Right ventricle myocardium superior (tissue), 1 donor: ENCODE measurements at regions not wholly inside any gene's neighbourhood (a gene's known extent, or its start where the extent isn't known, plus 50 kb on each side); places are given as distances from the start of the nearest gene placed in this dataset.
"Not testable (repeated sequence)": the region's sequence is repeated elsewhere in the genome, so short reads cannot be mapped to it uniquely, and the experiment has no call there.

ENCODE experiments used
- ATAC-seq: fragments of 200-7000 bp; cut with Tn5 transposase; one replicate; pipeline ENCODE4 v1.9.1; 2020; ENCODE audit warnings: mild to moderate bottlenecking; ENCODE audit not compliant: poor library complexity
- DNase-seq: peaks from one replicate; pipeline ENCODE4 v3.0.0-alpha.2; 2020
- intact Hi-C: fragments of 100-400 bp; cut with DNase I; formaldehyde crosslinking; loops from one replicate; pipeline ENCODE4 v1.11.2; 2022
- donor health status: DM: no; HTN: yes; CAD: no; lungs with severe emphysema.

DNA sequence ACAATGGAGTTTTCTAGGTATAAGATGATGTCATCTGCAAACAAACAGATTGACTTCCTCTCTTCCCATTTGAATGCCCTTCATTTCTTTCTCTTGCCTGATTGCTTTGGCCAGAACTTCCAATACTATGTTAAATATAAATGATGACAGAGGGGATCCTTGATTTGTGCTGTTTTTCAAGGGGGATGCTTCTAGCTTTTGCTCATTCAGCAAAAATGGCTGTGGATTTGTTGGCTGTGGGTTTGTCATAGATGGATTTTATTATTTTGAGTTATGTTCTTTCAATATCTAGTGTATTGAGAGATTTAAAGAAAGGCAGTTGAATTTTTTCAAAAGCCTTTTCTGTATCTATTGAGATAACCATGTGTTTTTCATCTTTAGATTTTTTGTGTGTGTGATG is 662.4 kb upstream of the EYS start:
- DNase-seq, result no peak
- ATAC-seq, result no peak
- intact Hi-C loops, result no loop called here

DNA sequence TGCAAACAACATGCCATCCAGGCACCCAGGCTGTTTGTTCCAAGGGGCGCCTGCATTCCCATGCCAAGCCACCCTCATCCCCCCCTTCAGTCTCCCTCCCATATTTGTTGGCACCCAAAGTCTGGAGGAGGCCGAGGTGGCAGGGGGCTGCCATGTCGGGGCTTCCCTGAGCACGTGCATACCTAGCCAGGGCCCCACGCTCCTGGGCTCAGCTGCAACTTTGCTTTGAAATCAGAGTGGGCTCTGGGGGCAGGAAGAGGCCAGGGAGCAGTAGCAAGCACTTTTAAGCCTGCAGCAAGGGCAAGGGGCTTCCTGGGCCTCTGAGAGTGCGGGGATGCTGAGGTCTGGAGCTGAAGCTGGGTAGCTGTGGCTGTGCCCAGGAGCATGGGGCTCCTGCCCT is 655.9 kb upstream of the EYS start:
- ATAC-seq, result no peak
- no peak for DNase-seq
- intact Hi-C loops, result no loop called here

GRCh38 chr6:66361886-66362285 is 654.9 kb upstream of the EYS start:
- DNase-seq (peak; percentile 29), ATAC-seq (no peak)
- intact Hi-C loops, result no loop called here

- DNase-seq, result no peak
- no peak for ATAC-seq
- intact Hi-C loops, result no loop called here
These were observed 650.8 kb upstream of the EYS start for GRCh38 chr6:66357781-66358180.

GRCh38 chr6:66355471-66355870 is 648.4 kb upstream of the EYS start:
- ATAC-seq, result no peak
- intact Hi-C loops, result no loop called here
- DNase-seq, result no peak

DNA sequence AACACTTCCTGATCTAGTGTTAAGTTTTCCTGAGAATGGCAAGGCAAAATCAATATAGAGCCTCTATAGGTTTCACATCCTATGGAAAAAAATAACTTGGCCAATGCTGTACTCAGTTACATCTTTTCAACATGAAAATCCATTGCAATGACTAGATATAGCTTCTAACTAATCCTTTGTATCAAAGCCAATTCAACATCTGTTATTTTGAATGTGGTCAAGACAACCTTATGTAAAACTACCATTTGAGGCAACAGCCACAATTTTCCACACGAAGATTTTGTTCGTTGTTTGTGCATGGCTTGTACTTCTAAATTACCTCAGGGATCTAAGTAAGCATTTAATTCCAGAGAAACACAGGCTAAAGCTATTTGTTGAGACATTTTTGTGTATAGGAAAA is 637.8 kb upstream of the EYS start:
- ATAC-seq, result no peak
- DNase-seq, result no peak
- intact Hi-C loops, result no loop called here

GRCh38 chr6:66340736-66341135 is 633.7 kb upstream of the EYS start:
- ATAC-seq (no peak), DNase-seq (no peak)
- intact Hi-C loops, result no loop called here

DNA sequence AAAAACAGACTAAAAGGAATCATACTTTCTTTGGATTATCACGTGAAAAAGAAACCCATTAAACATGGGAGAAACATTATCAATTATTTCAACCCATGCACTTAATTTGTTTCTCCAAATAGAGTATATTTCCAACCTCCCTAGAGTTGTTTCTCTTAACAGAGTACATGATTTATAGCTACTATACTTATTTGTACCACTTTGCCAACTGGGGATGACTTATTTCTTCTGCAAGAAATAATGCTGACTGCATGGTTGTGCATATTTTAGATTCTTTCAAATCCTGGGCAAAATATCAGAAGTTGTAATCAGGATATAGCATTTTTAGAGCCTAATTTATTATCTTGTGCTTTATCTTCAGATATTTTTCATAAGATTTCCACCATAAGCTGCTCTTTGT is 629.1 kb upstream of the EYS start:
- no peak for ATAC-seq
- intact Hi-C loops, result no loop called here
- no peak for DNase-seq

- DNase-seq, result no peak
- intact Hi-C loops, result no loop called here
- no peak for ATAC-seq
These were observed 621.2 kb upstream of the EYS start for GRCh38 chr6:66328200-66328599.

DNA sequence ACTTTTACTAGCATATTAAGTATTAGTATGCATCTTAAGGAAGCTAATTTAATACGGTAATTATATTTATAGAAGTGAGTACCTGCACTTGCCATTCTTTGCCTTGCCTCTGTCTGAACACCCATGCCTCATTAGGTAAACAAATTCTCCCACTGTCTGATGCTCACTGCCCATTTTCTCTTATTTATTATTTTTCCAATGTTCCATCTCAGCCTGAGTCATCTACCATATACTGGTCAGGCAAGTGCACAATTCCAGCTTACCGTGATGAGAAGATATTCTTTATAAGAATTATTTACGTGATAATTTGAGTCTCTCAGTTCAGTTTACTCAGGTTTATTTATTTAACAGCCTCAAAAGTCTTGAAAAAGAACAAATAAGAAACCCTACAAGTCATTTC is 619.2 kb upstream of the EYS start:
- no peak for DNase-seq
- no peak for ATAC-seq
- intact Hi-C loops, result no loop called here

- ATAC-seq (no peak), DNase-seq (no peak)
- intact Hi-C loops, result no loop called here
These were observed 614.0 kb upstream of the EYS start for GRCh38 chr6:66321017-66321416.

GRCh38 chr6:66307490-66307889 is 600.5 kb upstream of the EYS start:
- intact Hi-C loops, result no loop called here
- ATAC-seq (no peak), DNase-seq (no peak)

- intact Hi-C loops, result no loop called here
- no peak for ATAC-seq
- DNase-seq, result no peak
These were observed 584.9 kb upstream of the EYS start for GRCh38 chr6:66291905-66292304.

- no peak for DNase-seq
- no peak for ATAC-seq
- intact Hi-C loops, result no loop called here
These were observed 582.9 kb upstream of the EYS start for GRCh38 chr6:66289889-66290288.

- no peak for ATAC-seq
- no peak for DNase-seq
- intact Hi-C loops, result no loop called here
These were observed 571.1 kb upstream of the EYS start for GRCh38 chr6:66278115-66278514.

- intact Hi-C loops, result no loop called here
These were observed 570.4 kb upstream of the EYS start for GRCh38 chr6:66277400-66277799.

DNA sequence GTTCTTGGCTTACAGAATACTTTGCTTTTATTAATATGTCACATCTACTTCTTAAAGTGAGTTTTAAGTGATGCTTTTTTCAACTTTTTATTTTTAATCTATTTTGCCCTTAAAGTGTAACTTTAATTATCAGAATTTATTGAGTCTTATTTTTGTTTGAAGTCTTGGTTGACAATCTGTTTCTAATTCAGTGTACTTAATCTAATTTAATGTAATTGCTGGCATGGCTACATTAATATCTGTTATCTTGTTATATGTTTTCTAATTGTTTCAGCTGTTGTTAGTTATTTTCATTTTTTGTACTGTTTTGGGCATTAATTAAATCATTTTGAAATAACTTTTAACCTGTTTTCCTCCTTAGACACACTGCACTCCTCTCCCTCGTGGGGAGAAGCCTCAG is 558.7 kb upstream of the EYS start:
- DNase-seq (no peak), ATAC-seq (no peak)
- intact Hi-C loops, result no loop called here

More at GRCh38 chr6:66277400-66277799, 570.4 kb upstream of the EYS start:
- DNase-seq (no peak), ATAC-seq (peak; percentile 48)

DNA sequence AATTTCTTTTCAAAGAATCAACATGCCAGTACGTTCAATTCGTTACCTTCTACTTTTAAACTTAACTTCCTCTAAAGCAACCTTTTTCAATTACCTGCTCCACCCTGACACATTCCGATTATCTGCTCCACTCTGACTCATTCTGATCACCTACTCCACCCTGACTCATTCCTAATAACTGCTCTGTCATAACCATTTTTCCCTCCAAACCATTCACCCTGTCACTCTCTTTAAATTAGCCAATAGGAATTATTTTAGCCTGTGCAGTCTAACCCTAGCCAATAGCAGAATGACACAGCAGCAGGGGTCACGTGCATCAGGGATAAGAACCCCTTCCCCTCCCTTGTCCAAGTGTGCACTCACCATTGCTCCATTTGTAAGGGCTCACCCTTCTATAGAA is 557.4 kb upstream of the EYS start:
- intact Hi-C loops, result no loop called here
- ATAC-seq (no peak), DNase-seq (no peak)

- ATAC-seq, intact Hi-C loops, DNase-seq: not testable (repeated sequence)
These were observed 551.9 kb upstream of the EYS start for GRCh38 chr6:66258731-66259487.

GRCh38 chr6:66245231-66245630 is 538.2 kb upstream of the EYS start:
- intact Hi-C loops, result no loop called here
- no peak for ATAC-seq
- DNase-seq, result no peak

DNA sequence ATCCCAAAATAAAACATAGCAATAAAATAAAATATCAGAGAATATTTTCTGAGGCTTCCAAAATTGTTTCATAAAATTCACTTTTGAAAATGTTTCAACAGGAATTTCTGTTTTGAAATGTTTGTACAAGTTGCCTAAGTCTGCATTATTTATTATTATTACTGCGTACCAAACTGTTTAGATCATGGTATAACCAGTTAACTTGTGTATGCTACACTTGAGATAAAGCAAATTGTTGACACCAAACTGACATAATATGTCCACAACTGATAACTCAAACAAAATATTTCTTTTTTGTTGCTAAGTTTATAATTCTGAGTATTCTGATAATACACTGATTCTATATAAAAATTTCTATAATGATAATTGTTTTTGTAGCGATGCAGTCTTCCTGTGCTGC is 531.8 kb upstream of the EYS start:
- DNase-seq (no peak), ATAC-seq (no peak)
- intact Hi-C loops, result no loop called here
